ENCODE measurements at regions not wholly inside any gene's neighbourhood (a gene's known extent, or its start where the extent isn't known, plus 50 kb on each side); places are given as distances from the start of the nearest gene placed in this dataset.

DNA sequence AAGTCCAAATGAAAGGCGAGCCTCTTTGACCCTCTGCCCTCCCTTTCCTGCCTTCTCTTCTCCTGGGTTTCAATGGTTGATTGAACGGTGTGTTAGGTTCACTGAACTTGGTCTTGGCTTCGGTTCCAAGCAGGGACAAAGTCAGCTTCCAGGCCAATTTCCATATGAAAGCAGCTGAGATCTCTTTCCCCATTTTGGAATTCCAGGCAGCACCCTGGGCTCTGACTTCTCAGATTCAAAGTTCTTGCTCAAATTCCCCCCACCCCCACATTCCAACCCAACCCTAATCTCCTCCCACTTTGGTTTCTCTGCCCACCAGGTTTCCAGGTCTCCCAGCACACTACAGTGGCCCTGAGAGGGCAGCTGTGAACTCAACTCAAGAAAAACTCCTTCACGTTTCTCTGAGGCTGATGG is 231.0 kb downstream of the INSIG2 start:
- DNase-seq: no peak
- 5 to 14% (median 10%) methylated on average over 4 of the region's 4 CpGs for WGBS, 4 donors
- H3K4me1 ChIP-seq (replicated peaks in 1 of 2): no peaks in the 10 kb centered on the region
- no peaks in the 10 kb centered on the region for H3K9me3 ChIP-seq (replicated peaks in 1 of 3)
- no peaks in the 10 kb centered on the region for H3K36me3 ChIP-seq (replicated peaks in 1 of 2)
- H3K27ac ChIP-seq: no peak overlapping the region
- TF ChIP-seq POLR2A (IDR thresholded peaks at IDR 0.05) (no peak), CTCF (IDR thresholded peaks at IDR 0.05) (no peak)
- peaks cover 6% of the 10 kb centered on the region for H3K27me3 ChIP-seq
- no peak overlapping the region for H3K4me3 ChIP-seq
- intact Hi-C loops (cut with DNase I): no loop called here

DNA sequence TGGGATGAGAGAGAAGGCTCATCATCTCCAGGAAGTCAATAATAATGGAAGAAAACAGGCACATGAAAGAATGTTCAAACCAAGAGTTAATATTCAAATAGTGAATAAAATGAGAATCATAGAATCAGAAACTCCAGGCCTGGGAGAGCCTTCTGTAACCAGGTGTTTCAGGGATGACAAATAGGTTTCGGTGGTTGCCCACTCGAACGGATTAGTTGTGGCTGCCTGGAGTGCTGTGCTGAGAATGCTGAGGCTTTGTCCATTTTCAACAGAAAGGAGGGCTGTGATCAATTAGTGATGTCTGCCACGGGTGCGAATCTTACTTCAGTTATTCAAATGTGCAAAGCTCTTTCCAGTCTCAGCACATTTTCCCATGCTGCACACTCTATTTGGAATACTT is 227.3 kb downstream of the INSIG2 start:
- intact Hi-C loops (cut with DNase I): no loop called here
- H3K27ac ChIP-seq: no peak overlapping the region
- peaks cover 7% of the 10 kb centered on the region for H3K27me3 ChIP-seq
- no peak for TF ChIP-seq POLR2A (IDR thresholded peaks at IDR 0.05)
- no peak for TF ChIP-seq CTCF (IDR thresholded peaks at IDR 0.05)
- 72 to 82% (median 77%) methylated on average over 5 of the region's 5 CpGs for WGBS, 4 donors
- H3K9me3 ChIP-seq (replicated peaks in 1 of 3): no peaks in the 10 kb centered on the region
- H3K36me3 ChIP-seq (replicated peaks in 1 of 2): no peaks in the 10 kb centered on the region
- H3K4me3 ChIP-seq: no peak overlapping the region
- H3K4me1 ChIP-seq (replicated peaks in 1 of 2): no peaks in the 10 kb centered on the region
- DNase-seq: no peak

DNA sequence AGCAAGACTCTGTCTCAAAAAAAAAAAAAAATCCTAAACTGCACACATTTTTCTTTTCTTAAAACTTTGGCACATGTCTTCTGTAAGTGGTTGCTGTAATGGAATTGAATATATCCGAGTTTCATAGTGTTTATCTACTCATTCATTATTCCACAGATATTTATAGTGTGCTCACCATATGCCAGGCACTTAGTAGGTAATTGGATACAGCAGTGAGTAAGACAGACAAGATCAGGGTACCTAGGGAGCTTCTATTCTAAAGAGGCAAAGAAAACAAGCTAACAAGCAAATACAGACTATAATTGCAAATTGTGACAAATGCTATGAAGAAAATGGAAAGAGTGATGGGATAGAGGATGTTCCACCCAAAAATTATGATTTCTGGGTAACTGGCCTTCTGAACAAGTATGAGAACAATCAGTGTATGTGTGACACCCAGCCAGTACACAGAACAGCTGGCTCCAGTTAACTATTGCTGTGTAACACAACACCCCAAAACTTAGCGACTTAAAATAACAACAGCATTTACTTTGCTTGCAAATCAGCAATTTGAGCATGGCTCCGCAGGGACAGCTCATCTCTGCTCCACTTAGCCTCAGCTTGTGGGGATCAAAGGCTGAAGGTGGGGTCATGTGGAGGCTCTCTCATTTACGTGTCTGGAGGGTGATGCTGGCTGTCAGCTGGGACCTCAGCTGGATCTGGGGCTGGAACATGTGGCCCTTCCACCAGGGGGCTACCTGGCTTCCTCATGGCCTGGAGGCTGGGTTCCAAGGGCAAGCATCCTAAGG is 224.9 kb downstream of the INSIG2 start:
- Histone ChIP-seq H3K27ac (no peak overlapping the region), H3K27me3 (peaks cover 19% of the 10 kb centered on the region), H3K36me3 (replicated peaks in 1 of 2) (no peaks in the 10 kb centered on the region), H3K4me3 (no peak overlapping the region), H3K9me3 (replicated peaks in 1 of 3) (no peaks in the 10 kb centered on the region), H3K4me1 (replicated peaks in 1 of 2) (no peaks in the 10 kb centered on the region)
- WGBS, 4 donors: 24 to 39% (median 32%) methylated on average over 4 of the region's 4 CpGs
- intact Hi-C loops (cut with DNase I): no loop called here
- TF ChIP-seq POLR2A (IDR thresholded peaks at IDR 0.05) (no peak), CTCF (IDR thresholded peaks at IDR 0.05) (no peak)
- DNase-seq: no peak

DNA sequence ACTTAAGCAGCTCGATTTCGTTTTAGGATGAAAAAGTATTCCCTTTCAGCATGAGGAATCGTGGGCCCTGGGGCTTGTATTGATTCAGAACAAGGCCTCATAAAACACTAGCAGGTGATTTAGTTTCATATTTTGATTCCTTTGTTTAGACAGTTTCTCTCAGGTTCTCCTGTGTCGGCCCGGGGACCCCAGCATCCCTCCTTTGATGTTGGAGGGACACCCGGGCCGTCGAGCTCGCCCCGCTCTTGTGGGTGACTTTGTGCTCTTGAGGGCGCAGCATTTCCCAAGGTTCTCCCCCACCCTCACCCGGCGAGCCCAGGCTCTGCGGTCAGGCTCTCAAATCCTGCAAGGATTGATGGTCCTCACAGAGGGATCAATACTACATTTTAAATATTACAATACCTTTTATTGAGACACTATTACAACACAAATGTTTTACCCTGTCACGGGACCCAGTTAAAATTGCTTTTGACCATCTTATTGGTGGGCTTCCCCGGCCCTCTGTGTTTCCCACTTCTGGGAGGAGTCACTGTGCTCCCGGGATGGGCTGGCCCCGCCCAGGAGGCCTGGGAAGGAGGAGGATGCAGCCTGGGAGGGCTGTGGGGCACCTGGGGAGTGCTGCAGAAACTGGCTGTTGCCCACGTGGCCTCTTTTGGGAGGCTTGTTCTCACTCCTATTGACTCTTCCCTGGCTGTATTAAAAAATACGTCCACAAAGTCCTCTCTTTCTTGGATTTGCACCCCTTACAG is 222.6 kb downstream of the INSIG2 start:
- H3K36me3 ChIP-seq (replicated peaks in 1 of 2): no peaks in the 10 kb centered on the region
- intact Hi-C loops (cut with DNase I): no loop called here
- 33 to 36% (median 34%) methylated on average over 17 to 20 of the region's 20 CpGs for WGBS, 4 donors
- peak overlapping the region in 2 of 4 donors; percentile 10 to 64 for H3K4me3 ChIP-seq
- peak overlapping the region in 1 of 5 donors; percentile 1 for H3K27ac ChIP-seq
- no peak for DNase-seq
- TF ChIP-seq CTCF (IDR thresholded peaks at IDR 0.05): no peak
- peaks cover 19% of the 10 kb centered on the region for H3K27me3 ChIP-seq
- H3K4me1 ChIP-seq (replicated peaks in 1 of 2): no peaks in the 10 kb centered on the region
- no peaks in the 10 kb centered on the region for H3K9me3 ChIP-seq (replicated peaks in 1 of 3)

Data from adrenal gland (tissue), 9 donors.